Activated T-helper 2 cell treated with anti-CD3 and anti-CD28 coated beads, Interferon-gamma antibody, Interleukin-2, Interleukin-4, amounts not matched to agents 10 μg/mL and 5 μg/mL and 100 μg/mL, durations not matched to agents 14 hours and 24 hours and 36 hours (primary cell): ENCODE measurements at regions not wholly inside any gene's neighbourhood (a gene's known extent, or its start where the extent isn't known, plus 50 kb on each side); places are given as distances from the start of the nearest gene placed in this dataset.
"Not testable (repeated sequence)": the region's sequence is repeated elsewhere in the genome, so short reads cannot be mapped to it uniquely, and the experiment has no call there.

ENCODE experiments used
- DNase-seq: peaks from one replicate; pipeline ENCODE4 v3.0.0; 2021; ENCODE audit warnings: low spot score
- H3K27ac Mint-ChIP-seq: one replicate; pipeline ENCODE4 v1.8.0; 2021; ENCODE audit warnings: mixed read lengths
- H3K27me3 Mint-ChIP-seq: one replicate; pipeline ENCODE4 v1.8.0; 2021; ENCODE audit warnings: low read depth, mixed read lengths
- H3K36me3 Mint-ChIP-seq: one replicate; pipeline ENCODE4 v1.8.0; 2021; ENCODE audit warnings: low read depth, mixed read lengths
- H3K4me1 Mint-ChIP-seq: one replicate; pipeline ENCODE4 v1.8.0; 2021; ENCODE audit warnings: low read depth, mixed read lengths
- H3K4me3 Mint-ChIP-seq: one replicate; pipeline ENCODE4 v1.8.0; 2021; ENCODE audit warnings: low read depth, mild to moderate bottlenecking, moderate library complexity, mixed read lengths
- H3K9me3 Mint-ChIP-seq: one replicate; pipeline ENCODE4 v1.8.0; 2021; ENCODE audit warnings: mixed read lengths
- intact Hi-C: fragments of 100-400 bp; cut with micrococcal nuclease; formaldehyde crosslinking; loops from one replicate; pipeline ENCODE4 v1.15.1; 2023

- DNase-seq, H3K4me1 Mint-ChIP-seq, H3K27me3 Mint-ChIP-seq, H3K27ac Mint-ChIP-seq, H3K36me3 Mint-ChIP-seq, intact Hi-C loops, H3K9me3 Mint-ChIP-seq, H3K4me3 Mint-ChIP-seq: not testable (repeated sequence)
Measured at GRCh38 chr17:21574611-21575255, 117.6 kb upstream of the KCNJ18 start.

GRCh38 chr17:21578783-21579182 lies 113.5 kb upstream of the KCNJ18 start:
- H3K4me3 Mint-ChIP-seq, H3K36me3 Mint-ChIP-seq, H3K27ac Mint-ChIP-seq, H3K4me1 Mint-ChIP-seq, H3K27me3 Mint-ChIP-seq, DNase-seq, intact Hi-C loops, H3K9me3 Mint-ChIP-seq: not testable (repeated sequence)

GRCh38 chr17:21592774-21593173 lies 99.5 kb upstream of the KCNJ18 start:
- H3K9me3 Mint-ChIP-seq = no peaks in the 10 kb centered on the region
- no peak for DNase-seq
- H3K27ac Mint-ChIP-seq = no peak overlapping the region
- intact Hi-C loops = no loop called here
- no peaks in the 10 kb centered on the region for H3K4me1 Mint-ChIP-seq
- peaks cover 2% of the 10 kb centered on the region for H3K27me3 Mint-ChIP-seq
- H3K4me3 Mint-ChIP-seq = no peak overlapping the region
- no peaks in the 10 kb centered on the region for H3K36me3 Mint-ChIP-seq

- H3K4me3 Mint-ChIP-seq, H3K27ac Mint-ChIP-seq, H3K36me3 Mint-ChIP-seq, DNase-seq, H3K27me3 Mint-ChIP-seq, H3K9me3 Mint-ChIP-seq, H3K4me1 Mint-ChIP-seq, intact Hi-C loops: not testable (repeated sequence)
Measured at GRCh38 chr17:21593452-21594105, 98.7 kb upstream of the KCNJ18 start.

- Mint-ChIP-seq H3K4me3 (no peak overlapping the region), H3K27me3 (peaks cover 2% of the 10 kb centered on the region), H3K4me1 (no peaks in the 10 kb centered on the region), H3K36me3 (no peaks in the 10 kb centered on the region), H3K9me3 (no peaks in the 10 kb centered on the region), H3K27ac (no peak overlapping the region)
- no peak for DNase-seq
- intact Hi-C loops = no loop called here
Measured at GRCh38 chr17:21595086-21595485, 97.2 kb upstream of the KCNJ18 start.

- intact Hi-C loops = no loop called here
- Mint-ChIP-seq H3K27ac (no peak overlapping the region), H3K36me3 (no peaks in the 10 kb centered on the region), H3K9me3 (no peaks in the 10 kb centered on the region), H3K4me3 (no peak overlapping the region), H3K4me1 (no peaks in the 10 kb centered on the region), H3K27me3 (peaks cover 2% of the 10 kb centered on the region)
- no peak for DNase-seq
Measured at GRCh38 chr17:21602176-21602575, 90.1 kb upstream of the KCNJ18 start.

- intact Hi-C loops, H3K36me3 Mint-ChIP-seq, H3K27ac Mint-ChIP-seq, H3K4me1 Mint-ChIP-seq, H3K27me3 Mint-ChIP-seq, H3K9me3 Mint-ChIP-seq, DNase-seq, H3K4me3 Mint-ChIP-seq: not testable (repeated sequence)
Measured at GRCh38 chr17:21603292-21603691, 89.0 kb upstream of the KCNJ18 start.

GRCh38 chr17:21611443-21611842 lies 80.9 kb upstream of the KCNJ18 start:
- intact Hi-C loops, H3K9me3 Mint-ChIP-seq, H3K27me3 Mint-ChIP-seq, H3K36me3 Mint-ChIP-seq, H3K4me3 Mint-ChIP-seq, H3K27ac Mint-ChIP-seq, DNase-seq, H3K4me1 Mint-ChIP-seq: not testable (repeated sequence)

GRCh38 chr17:21612123-21613070 lies 79.9 kb upstream of the KCNJ18 start:
- H3K36me3 Mint-ChIP-seq, H3K27me3 Mint-ChIP-seq, H3K4me1 Mint-ChIP-seq, H3K27ac Mint-ChIP-seq, DNase-seq, H3K4me3 Mint-ChIP-seq, intact Hi-C loops, H3K9me3 Mint-ChIP-seq: not testable (repeated sequence)

GRCh38 chr17:21613071-21613429 lies 79.3 kb upstream of the KCNJ18 start:
- no peaks in the 10 kb centered on the region for H3K9me3 Mint-ChIP-seq

GRCh38 chr17:21626987-21627386 lies 65.3 kb upstream of the KCNJ18 start:
- H3K4me1 Mint-ChIP-seq, H3K36me3 Mint-ChIP-seq, DNase-seq, H3K27me3 Mint-ChIP-seq, H3K9me3 Mint-ChIP-seq, H3K27ac Mint-ChIP-seq, intact Hi-C loops, H3K4me3 Mint-ChIP-seq: not testable (repeated sequence)

More at GRCh38 chr17:21613071-21613429, 79.3 kb upstream of the KCNJ18 start:
- Mint-ChIP-seq H3K36me3 (no peaks in the 10 kb centered on the region), H3K27me3 (no peaks in the 10 kb centered on the region), H3K4me3 (no peak overlapping the region), H3K4me1 (no peaks in the 10 kb centered on the region), H3K27ac (no peak overlapping the region)
- no peak for DNase-seq
- intact Hi-C loops = no loop called here
